PFSK-1 (cell line): ENCODE measurements at regions not wholly inside any gene's neighbourhood (a gene's known extent, or its start where the extent isn't known, plus 50 kb on each side); places are given as distances from the start of the nearest gene placed in this dataset.

ENCODE experiments used
- FOXP2 ChIP-seq: optimal IDR thresholded peaks from 2 replicates; pipeline ENCODE3; 2011; ENCODE audit warnings: borderline replicate concordance, control low read depth, inconsistent platforms; ENCODE audit not compliant: insufficient read depth; ENCODE audit errors: extremely low read length, extremely low read depth
- TAF1 ChIP-seq: IDR thresholded peaks from 2 replicates; pipeline ENCODE4 v1.6.1; 2012; ENCODE audit warnings: low read length, control low read depth, borderline replicate concordance; ENCODE audit not compliant: insufficient read depth
- TF ChIP-seq, protein P1 (sequence below), 2 experiments: IDR thresholded peaks; 2 replicates each; pipeline versions ENCODE4 v1.6.1 to v1.8.0; 2011 to 2012; ENCODE audit warnings: low read depth in 2 of 2, low read length in 2 of 2, control low read depth in 1 of 2, inconsistent platforms in 1 of 2, mild to moderate bottlenecking in 1 of 2, moderate library complexity in 1 of 2; ENCODE audit not compliant: insufficient read depth in 1 of 2

DNA sequence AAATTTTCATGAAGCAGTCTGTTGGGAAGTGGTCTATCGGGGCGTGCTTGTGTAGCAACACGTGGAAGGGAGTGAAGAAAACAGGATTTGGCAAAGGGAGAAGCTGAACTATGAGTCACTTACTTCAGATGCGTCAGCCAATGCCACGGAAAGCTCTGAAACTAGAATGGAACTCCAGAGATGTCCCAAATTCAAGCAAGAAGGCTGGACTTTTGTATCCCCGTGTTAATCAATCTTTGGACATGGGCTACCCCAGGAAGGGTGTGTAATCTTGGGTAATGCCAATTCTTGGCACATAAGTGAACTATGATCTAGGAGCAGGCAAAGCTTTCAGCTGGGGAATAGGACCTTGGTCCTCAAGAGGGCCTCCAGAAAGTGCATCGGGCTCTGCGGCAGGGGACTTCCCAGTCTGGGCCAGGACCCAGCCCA, 102.6 kb downstream of the ADSS2 start:
- TF ChIP-seq TAF1 (no peak), FOXP2 (no peak)
- TF ChIP-seq, protein P1, sequence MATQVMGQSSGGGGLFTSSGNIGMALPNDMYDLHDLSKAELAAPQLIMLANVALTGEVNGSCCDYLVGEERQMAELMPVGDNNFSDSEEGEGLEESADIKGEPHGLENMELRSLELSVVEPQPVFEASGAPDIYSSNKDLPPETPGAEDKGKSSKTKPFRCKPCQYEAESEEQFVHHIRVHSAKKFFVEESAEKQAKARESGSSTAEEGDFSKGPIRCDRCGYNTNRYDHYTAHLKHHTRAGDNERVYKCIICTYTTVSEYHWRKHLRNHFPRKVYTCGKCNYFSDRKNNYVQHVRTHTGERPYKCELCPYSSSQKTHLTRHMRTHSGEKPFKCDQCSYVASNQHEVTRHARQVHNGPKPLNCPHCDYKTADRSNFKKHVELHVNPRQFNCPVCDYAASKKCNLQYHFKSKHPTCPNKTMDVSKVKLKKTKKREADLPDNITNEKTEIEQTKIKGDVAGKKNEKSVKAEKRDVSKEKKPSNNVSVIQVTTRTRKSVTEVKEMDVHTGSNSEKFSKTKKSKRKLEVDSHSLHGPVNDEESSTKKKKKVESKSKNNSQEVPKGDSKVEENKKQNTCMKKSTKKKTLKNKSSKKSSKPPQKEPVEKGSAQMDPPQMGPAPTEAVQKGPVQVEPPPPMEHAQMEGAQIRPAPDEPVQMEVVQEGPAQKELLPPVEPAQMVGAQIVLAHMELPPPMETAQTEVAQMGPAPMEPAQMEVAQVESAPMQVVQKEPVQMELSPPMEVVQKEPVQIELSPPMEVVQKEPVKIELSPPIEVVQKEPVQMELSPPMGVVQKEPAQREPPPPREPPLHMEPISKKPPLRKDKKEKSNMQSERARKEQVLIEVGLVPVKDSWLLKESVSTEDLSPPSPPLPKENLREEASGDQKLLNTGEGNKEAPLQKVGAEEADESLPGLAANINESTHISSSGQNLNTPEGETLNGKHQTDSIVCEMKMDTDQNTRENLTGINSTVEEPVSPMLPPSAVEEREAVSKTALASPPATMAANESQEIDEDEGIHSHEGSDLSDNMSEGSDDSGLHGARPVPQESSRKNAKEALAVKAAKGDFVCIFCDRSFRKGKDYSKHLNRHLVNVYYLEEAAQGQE (IDR thresholded peaks at IDR 0.05; ENCODE audit: insufficient read depth in 1 of 2, low read depth in 2 of 2, low read length in 2 of 2): no peak
